WTC11 (cell line): ENCODE measurements at regions not wholly inside any gene's neighbourhood (a gene's known extent, or its start where the extent isn't known, plus 50 kb on each side); places are given as distances from the start of the nearest gene placed in this dataset.

Experiments
- ATAC-seq: fragments of 200-7000 bp; cut with Tn5 transposase; 2 replicates; pipeline ENCODE4 v1.10.0; 2021; ENCODE audit warnings: mild to moderate bottlenecking, moderate library complexity
- CTCF ChIA-PET: fragments of 300-600 bp; sonication (Branson Sonifier 250); formaldehyde crosslinking; loops from one replicate; lab custom pipeline; 2021; ENCODE audit warnings: antibody characterized with exemption; lab: Charles Lee
- POLR2A ChIA-PET: fragments of 350-600 bp; sonication (Branson Sonifier 250); formaldehyde crosslinking; loops from one replicate; lab custom pipeline; 2021; ENCODE audit warnings: antibody characterized with exemption; lab: Charles Lee
- DNase-seq: peaks from one replicate; pipeline ENCODE4 v3.0.0; 2021; ENCODE audit warnings: low spot score
- H3K27ac Mint-ChIP-seq: 2 replicates; pipeline ENCODE4 v1.8.0; 2021; ENCODE audit warnings: mixed read lengths
- H3K27me3 Mint-ChIP-seq: 2 replicates; pipeline ENCODE4 v1.8.0; 2021; ENCODE audit warnings: low read depth, mild to moderate bottlenecking, moderate library complexity, mixed read lengths
- H3K36me3 Mint-ChIP-seq: 2 replicates; pipeline ENCODE4 v1.8.0; 2021; ENCODE audit warnings: mixed read lengths
- H3K4me1 Mint-ChIP-seq: 2 replicates; pipeline ENCODE4 v1.8.0; 2022; ENCODE audit warnings: mixed read lengths
- H3K4me3 Mint-ChIP-seq: 2 replicates; pipeline ENCODE4 v1.8.0; 2021; ENCODE audit warnings: mild to moderate bottlenecking, moderate library complexity, mixed read lengths
- H3K9me3 Mint-ChIP-seq: 2 replicates; pipeline ENCODE4 v1.8.0; 2021; ENCODE audit warnings: mixed read lengths
- CBFB ChIP-seq: sonication (generic); formaldehyde crosslinking; IDR thresholded peaks from 2 replicates; pipeline ENCODE4 v1.8.1; 2022; ENCODE audit warnings: mild to moderate bottlenecking, low read depth, missing genetic modification reagents
- CREB1 ChIP-seq: sonication (generic); formaldehyde crosslinking; IDR thresholded peaks from 2 replicates; pipeline ENCODE4 v1.8.0; 2023; ENCODE audit warnings: mild to moderate bottlenecking, missing genetic modification reagents
- GABPB1 ChIP-seq: sonication (generic); formaldehyde crosslinking; IDR thresholded peaks from 2 replicates; pipeline ENCODE4 v1.8.1; 2023; ENCODE audit warnings: mild to moderate bottlenecking, missing genetic modification reagents
- MXD4 ChIP-seq: fragments of 250-450 bp; sonication (Bioruptor Pico); IDR thresholded peaks from 2 replicates; pipeline ENCODE4 v1.8.0; 2021; ENCODE audit warnings: mild to moderate bottlenecking, moderate library complexity, borderline replicate concordance
- NR3C1 ChIP-seq: sonication (generic); formaldehyde crosslinking; conservative IDR thresholded peaks from 2 replicates; pipeline ENCODE4 v1.8.1; 2023; ENCODE audit warnings: low read depth, mild to moderate bottlenecking, missing genetic modification reagents
- SMAD3 ChIP-seq: sonication (generic); formaldehyde crosslinking; IDR thresholded peaks from 2 replicates; pipeline ENCODE4 v1.8.0; 2022; ENCODE audit warnings: missing genetic modification reagents, mild to moderate bottlenecking, borderline replicate concordance
- SP1 ChIP-seq: sonication (generic); formaldehyde crosslinking; conservative IDR thresholded peaks from 2 replicates; pipeline ENCODE4 v1.8.1; 2022; ENCODE audit warnings: missing genetic modification reagents
- TP53 ChIP-seq: sonication (generic); formaldehyde crosslinking; IDR thresholded peaks from 2 replicates; pipeline ENCODE4 v1.8.1; 2023; ENCODE audit warnings: mild to moderate bottlenecking, missing genetic modification reagents
- ZNF121 ChIP-seq: sonication (generic); formaldehyde crosslinking; IDR thresholded peaks from 2 replicates; pipeline ENCODE4 v1.8.0; 2023; ENCODE audit warnings: missing genetic modification reagents
- ZNF263 ChIP-seq: sonication (generic); formaldehyde crosslinking; IDR thresholded peaks from 2 replicates; pipeline ENCODE4 v1.8.1; 2022; ENCODE audit warnings: low read depth, mild to moderate bottlenecking, moderate library complexity, missing genetic modification reagents
- ZNF317 ChIP-seq: sonication (generic); formaldehyde crosslinking; IDR thresholded peaks from 2 replicates; pipeline ENCODE4 v1.8.1; 2023; ENCODE audit warnings: low read depth, mild to moderate bottlenecking, moderate library complexity, missing genetic modification reagents, borderline replicate concordance
- TF ChIP-seq, protein P1 (sequence below): sonication (generic); formaldehyde crosslinking; IDR thresholded peaks from 2 replicates; pipeline ENCODE4 v1.8.1; 2023; ENCODE audit warnings: mild to moderate bottlenecking, moderate library complexity, missing genetic modification reagents
- TF ChIP-seq, protein P2 (sequence below): sonication (generic); formaldehyde crosslinking; IDR thresholded peaks from 2 replicates; pipeline ENCODE4 v1.8.1; 2022; ENCODE audit warnings: low read depth, missing genetic modification reagents, borderline replicate concordance
- TF ChIP-seq, protein P3 (sequence below): sonication (generic); formaldehyde crosslinking; IDR thresholded peaks from 2 replicates; pipeline ENCODE4 v1.8.1; 2023; ENCODE audit warnings: mild to moderate bottlenecking, missing genetic modification reagents
- TF ChIP-seq, protein P4 (sequence below): fragments of 250-450 bp; sonication (Bioruptor Pico); IDR thresholded peaks from 2 replicates; pipeline ENCODE4 v1.9.0; 2021; ENCODE audit warnings: mild to moderate bottlenecking
- TF ChIP-seq, protein P5 (sequence below): fragments of 250-450 bp; sonication (Bioruptor Pico); IDR thresholded peaks from 2 replicates; pipeline ENCODE4 v1.9.0; 2021; ENCODE audit warnings: mild to moderate bottlenecking, borderline replicate concordance

DNA sequence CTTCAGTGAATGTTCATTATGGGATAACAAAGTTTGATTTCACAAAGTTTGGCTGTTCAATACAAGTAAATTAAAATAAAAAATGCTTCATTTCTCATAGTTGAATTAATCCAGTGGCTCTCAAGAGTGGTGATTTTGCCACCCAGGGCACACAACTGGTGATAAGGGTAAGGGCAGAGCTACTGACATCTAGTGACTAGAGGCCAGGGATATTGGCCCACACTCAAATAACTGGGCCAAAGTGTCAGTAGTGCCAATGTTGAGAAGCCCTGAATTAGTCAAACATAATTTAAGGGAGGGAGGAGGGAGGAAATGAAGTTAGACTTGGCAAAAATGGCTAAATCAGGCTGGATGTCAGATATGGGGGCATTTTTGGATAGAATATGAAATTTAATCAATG is 880.5 kb upstream of the ADGRL4 start (continued):
- TF ChIP-seq CBFB (CRISPR knock-in tag) (no peak), ZNF121 (CRISPR knock-in tag) (no peak), ZNF263 (CRISPR knock-in tag) (no peak)
- TF ChIP-seq, protein P1, sequence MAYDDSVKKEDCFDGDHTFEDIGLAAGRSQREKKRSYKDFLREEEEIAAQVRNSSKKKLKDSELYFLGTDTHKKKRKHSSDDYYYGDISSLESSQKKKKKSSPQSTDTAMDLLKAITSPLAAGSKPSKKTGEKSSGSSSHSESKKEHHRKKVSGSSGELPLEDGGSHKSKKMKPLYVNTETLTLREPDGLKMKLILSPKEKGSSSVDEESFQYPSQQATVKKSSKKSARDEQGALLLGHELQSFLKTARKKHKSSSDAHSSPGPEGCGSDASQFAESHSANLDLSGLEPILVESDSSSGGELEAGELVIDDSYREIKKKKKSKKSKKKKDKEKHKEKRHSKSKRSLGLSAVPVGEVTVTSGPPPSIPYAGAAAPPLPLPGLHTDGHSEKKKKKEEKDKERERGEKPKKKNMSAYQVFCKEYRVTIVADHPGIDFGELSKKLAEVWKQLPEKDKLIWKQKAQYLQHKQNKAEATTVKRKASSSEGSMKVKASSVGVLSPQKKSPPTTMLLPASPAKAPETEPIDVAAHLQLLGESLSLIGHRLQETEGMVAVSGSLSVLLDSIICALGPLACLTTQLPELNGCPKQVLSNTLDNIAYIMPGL, result no peak
- TF ChIP-seq, protein P2, sequence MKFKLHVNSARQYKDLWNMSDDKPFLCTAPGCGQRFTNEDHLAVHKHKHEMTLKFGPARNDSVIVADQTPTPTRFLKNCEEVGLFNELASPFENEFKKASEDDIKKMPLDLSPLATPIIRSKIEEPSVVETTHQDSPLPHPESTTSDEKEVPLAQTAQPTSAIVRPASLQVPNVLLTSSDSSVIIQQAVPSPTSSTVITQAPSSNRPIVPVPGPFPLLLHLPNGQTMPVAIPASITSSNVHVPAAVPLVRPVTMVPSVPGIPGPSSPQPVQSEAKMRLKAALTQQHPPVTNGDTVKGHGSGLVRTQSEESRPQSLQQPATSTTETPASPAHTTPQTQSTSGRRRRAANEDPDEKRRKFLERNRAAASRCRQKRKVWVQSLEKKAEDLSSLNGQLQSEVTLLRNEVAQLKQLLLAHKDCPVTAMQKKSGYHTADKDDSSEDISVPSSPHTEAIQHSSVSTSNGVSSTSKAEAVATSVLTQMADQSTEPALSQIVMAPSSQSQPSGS (CRISPR knock-in tag), result no peak

DNA sequence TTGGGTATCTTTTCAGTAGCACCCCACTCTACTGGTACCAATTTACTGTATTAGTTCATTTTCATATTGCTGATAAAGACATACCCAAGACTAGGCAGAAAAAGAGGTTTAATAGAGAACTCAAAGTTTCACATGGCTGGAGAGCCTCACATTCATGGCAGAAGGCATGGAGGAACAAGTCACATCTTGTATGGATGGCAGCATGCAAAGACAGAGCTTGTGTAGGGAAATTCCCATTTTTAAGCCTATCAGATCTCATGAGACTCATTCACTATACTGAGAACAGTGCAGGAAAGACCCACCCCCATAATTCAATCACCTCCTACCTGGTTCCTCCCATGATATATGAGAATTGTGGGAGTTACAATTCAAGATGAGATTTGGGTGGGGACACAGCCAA is 878.6 kb upstream of the ADGRL4 start:
- Mint-ChIP-seq H3K27me3 (peaks cover 3% of the 10 kb centered on the region; the same call in 1 of the 2 replicates), H3K4me1 (no peaks in the 10 kb centered on the region), H3K9me3 (peaks cover 56% of the 10 kb centered on the region), H3K27ac (no peak overlapping the region), H3K4me3 (no peak overlapping the region)
- ATAC-seq (no peak), DNase-seq (no peak)
- ChIA-PET CTCF (no interaction called here), POLR2A (no interaction called here)
- TF ChIP-seq, protein P3, sequence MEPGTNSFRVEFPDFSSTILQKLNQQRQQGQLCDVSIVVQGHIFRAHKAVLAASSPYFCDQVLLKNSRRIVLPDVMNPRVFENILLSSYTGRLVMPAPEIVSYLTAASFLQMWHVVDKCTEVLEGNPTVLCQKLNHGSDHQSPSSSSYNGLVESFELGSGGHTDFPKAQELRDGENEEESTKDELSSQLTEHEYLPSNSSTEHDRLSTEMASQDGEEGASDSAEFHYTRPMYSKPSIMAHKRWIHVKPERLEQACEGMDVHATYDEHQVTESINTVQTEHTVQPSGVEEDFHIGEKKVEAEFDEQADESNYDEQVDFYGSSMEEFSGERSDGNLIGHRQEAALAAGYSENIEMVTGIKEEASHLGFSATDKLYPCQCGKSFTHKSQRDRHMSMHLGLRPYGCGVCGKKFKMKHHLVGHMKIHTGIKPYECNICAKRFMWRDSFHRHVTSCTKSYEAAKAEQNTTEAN, result no peak
- TF ChIP-seq, protein P4, sequence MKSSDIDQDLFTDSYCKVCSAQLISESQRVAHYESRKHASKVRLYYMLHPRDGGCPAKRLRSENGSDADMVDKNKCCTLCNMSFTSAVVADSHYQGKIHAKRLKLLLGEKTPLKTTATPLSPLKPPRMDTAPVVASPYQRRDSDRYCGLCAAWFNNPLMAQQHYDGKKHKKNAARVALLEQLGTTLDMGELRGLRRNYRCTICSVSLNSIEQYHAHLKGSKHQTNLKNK, result no peak
- TF ChIP-seq MXD4 (no peak), NR3C1 (CRISPR knock-in tag) (no peak), ZNF317 (CRISPR knock-in tag) (no peak), CREB1 (CRISPR knock-in tag) (no peak), TP53 (CRISPR knock-in tag) (no peak)
- TF ChIP-seq, protein P5, sequence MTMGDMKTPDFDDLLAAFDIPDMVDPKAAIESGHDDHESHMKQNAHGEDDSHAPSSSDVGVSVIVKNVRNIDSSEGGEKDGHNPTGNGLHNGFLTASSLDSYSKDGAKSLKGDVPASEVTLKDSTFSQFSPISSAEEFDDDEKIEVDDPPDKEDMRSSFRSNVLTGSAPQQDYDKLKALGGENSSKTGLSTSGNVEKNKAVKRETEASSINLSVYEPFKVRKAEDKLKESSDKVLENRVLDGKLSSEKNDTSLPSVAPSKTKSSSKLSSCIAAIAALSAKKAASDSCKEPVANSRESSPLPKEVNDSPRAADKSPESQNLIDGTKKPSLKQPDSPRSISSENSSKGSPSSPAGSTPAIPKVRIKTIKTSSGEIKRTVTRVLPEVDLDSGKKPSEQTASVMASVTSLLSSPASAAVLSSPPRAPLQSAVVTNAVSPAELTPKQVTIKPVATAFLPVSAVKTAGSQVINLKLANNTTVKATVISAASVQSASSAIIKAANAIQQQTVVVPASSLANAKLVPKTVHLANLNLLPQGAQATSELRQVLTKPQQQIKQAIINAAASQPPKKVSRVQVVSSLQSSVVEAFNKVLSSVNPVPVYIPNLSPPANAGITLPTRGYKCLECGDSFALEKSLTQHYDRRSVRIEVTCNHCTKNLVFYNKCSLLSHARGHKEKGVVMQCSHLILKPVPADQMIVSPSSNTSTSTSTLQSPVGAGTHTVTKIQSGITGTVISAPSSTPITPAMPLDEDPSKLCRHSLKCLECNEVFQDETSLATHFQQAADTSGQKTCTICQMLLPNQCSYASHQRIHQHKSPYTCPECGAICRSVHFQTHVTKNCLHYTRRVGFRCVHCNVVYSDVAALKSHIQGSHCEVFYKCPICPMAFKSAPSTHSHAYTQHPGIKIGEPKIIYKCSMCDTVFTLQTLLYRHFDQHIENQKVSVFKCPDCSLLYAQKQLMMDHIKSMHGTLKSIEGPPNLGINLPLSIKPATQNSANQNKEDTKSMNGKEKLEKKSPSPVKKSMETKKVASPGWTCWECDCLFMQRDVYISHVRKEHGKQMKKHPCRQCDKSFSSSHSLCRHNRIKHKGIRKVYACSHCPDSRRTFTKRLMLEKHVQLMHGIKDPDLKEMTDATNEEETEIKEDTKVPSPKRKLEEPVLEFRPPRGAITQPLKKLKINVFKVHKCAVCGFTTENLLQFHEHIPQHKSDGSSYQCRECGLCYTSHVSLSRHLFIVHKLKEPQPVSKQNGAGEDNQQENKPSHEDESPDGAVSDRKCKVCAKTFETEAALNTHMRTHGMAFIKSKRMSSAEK (CRISPR knock-in tag), result no peak
- TF ChIP-seq, all 79 proteins: peak for 0
- peaks cover 36% of the 10 kb centered on the region for H3K36me3 Mint-ChIP-seq

DNA sequence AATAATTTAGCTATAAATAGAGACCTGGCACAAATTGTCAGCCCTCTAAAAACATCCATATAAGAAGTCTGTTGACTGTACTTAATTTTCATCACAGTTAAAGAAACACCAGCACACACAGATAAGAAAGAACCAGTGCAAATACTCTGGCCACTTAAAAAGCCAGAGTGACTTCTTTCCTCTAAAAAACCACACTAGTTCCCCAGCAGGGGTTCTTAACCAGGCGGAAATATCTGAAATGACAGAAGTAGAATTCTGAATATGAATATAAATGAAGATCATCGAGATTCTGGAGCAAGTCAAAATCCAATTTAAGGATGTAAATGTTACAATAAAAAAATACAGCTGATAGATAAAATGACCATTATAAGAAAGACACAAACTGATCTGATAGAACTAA is 870.6 kb upstream of the ADGRL4 start:
- H3K9me3 Mint-ChIP-seq, result peaks cover 48% of the 10 kb centered on the region
- no peak overlapping the region for H3K27ac Mint-ChIP-seq
- no peak overlapping the region for H3K4me3 Mint-ChIP-seq
- ATAC-seq (no peak), DNase-seq (no peak)
- no peaks in the 10 kb centered on the region for H3K27me3 Mint-ChIP-seq
- peaks cover 30% of the 10 kb centered on the region for H3K36me3 Mint-ChIP-seq
- TF ChIP-seq SMAD3 (CRISPR knock-in tag), result no peak
- no peak for TF ChIP-seq GABPB1 (CRISPR knock-in tag)
- TF ChIP-seq SP1 (CRISPR knock-in tag), result no peak
- CTCF ChIA-PET, result no interaction called here
- POLR2A ChIA-PET, result no interaction called here
- H3K4me1 Mint-ChIP-seq, result no peaks in the 10 kb centered on the region
